ENCODE measurements at regions not wholly inside any gene's neighbourhood (a gene's known extent, or its start where the extent isn't known, plus 50 kb on each side); places are given as distances from the start of the nearest gene placed in this dataset.

DNA sequence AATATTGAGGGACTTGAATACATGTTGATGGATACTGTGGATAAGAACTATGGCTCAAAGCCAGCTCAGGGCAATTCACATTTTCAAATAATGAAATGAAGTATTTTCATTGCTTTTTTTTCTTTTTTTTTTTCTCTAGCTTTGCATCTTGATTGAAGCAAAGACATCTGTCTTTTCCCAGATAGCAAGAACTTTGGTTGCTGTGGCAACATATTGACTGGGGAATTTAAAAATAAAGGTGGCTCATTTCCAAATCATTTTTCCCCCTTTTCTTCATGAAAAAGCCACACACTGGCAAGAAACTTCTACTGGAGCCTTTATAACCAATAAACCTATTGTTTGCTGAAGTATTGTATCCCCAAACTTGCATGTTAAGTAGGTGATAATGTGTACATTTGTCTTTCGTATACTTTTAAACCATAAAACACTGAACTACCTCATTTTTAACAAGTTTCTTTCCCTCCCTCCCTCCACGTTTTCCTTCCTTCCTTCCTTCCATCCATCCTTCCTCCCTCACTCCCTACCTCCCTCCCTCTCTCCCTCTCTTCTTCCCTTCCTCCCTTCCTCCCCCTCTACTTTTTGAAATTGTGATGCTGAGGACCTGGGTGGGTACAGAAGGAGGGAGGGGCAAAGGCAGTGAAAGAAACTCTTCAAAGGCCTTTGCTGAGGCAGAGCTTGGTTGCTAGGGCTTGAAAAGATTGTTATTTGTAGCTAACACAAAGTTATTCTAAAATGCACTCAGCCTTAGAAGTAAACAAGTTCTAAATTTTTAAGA, 343.5 kb upstream of the SPRY2 start:
- TF ChIP-seq, protein P1, sequence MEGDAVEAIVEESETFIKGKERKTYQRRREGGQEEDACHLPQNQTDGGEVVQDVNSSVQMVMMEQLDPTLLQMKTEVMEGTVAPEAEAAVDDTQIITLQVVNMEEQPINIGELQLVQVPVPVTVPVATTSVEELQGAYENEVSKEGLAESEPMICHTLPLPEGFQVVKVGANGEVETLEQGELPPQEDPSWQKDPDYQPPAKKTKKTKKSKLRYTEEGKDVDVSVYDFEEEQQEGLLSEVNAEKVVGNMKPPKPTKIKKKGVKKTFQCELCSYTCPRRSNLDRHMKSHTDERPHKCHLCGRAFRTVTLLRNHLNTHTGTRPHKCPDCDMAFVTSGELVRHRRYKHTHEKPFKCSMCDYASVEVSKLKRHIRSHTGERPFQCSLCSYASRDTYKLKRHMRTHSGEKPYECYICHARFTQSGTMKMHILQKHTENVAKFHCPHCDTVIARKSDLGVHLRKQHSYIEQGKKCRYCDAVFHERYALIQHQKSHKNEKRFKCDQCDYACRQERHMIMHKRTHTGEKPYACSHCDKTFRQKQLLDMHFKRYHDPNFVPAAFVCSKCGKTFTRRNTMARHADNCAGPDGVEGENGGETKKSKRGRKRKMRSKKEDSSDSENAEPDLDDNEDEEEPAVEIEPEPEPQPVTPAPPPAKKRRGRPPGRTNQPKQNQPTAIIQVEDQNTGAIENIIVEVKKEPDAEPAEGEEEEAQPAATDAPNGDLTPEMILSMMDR (IDR thresholded peaks at IDR 0.05) = no peak
- no peak for TF ChIP-seq POLR2A (IDR thresholded peaks at IDR 0.05)
